Activated CD8-positive, alpha-beta memory T cell treated with anti-CD3 and anti-CD28 coated beads, Interleukin-2, amount 50 U/mL, for 24 hours (primary cell): ENCODE measurements at regions not wholly inside any gene's neighbourhood (a gene's known extent, or its start where the extent isn't known, plus 50 kb on each side); places are given as distances from the start of the nearest gene placed in this dataset.
"Not testable (repeated sequence)": the region's sequence is repeated elsewhere in the genome, so short reads cannot be mapped to it uniquely, and the experiment has no call there.

Source experiments
- DNase-seq: peaks from one replicate; pipeline ENCODE4 v3.0.0-alpha.2; 2020; ENCODE audit errors: extremely low read depth

GRCh38 chr6:140001821-140002341 is 627.4 kb upstream of the CITED2 start:
- DNase-seq: no peak

DNA sequence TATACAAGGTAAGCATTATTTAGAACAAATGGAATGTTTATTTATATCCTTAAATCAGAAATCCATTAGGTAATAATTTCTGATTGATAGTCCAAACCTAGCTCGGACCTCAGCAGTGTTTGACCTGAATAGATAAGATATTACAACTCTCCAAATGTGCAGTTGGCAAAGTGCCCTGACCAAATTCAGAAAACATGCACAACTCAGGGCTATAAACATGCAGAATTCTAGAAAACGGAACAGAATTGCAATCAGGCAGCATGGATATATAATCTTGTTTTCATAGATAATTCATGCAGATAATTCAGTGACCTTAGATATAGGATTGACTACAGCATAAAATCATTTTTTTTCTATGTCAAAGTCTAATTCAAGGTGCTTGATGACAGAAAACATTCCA is 626.6 kb upstream of the CITED2 start:
- no peak for DNase-seq

DNA sequence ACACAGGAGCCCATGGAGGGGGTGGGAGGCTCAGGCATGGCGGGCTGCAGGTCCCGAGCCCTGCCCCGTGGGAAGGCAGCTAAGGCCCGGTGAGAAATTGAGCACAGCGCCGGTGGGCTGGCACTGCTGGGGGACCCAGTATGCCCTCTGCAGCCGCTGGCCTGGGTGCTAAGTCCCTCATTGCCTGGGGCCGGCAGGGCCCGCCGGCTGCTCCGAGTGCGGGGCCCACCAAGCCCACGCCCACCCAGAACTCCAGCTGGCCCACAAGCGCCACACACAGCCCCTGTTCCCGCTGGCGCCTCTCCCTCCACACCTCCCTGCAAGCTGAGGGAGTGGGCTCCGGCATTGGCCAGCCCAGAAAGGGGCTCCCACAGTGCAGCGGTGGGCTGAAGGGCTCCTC is 625.2 kb upstream of the CITED2 start:
- not testable (repeated sequence) for DNase-seq

GRCh38 chr6:139998478-139998877 is 624.0 kb upstream of the CITED2 start:
- not testable (repeated sequence) for DNase-seq

DNA sequence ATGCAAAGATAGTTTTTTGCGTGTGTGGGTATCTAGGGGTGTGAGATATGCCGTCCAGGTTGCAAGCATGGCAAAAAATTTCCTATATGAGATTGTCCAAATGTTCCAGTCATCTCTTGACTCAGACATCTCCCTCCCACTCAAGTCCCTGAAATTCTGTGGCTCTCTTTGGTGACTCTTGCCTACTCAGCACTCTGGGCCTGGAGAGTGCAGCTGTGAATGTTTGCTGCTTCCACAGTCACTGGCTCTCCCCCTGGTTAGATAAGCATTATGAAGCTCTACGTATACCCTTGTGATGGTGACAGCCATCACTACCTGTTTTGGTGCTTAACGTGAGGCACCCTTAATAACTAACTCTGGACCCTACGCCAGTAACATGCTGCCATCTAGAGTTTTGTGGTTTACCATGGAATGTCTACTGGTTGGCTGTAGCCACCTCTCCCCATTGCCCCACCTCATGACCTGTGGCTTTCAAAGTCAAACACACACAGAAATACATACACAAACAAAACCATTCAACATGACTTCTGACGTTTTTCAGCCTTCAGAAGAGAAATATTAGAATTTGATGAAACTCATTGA is 621.9 kb upstream of the CITED2 start:
- DNase-seq: no peak

DNA sequence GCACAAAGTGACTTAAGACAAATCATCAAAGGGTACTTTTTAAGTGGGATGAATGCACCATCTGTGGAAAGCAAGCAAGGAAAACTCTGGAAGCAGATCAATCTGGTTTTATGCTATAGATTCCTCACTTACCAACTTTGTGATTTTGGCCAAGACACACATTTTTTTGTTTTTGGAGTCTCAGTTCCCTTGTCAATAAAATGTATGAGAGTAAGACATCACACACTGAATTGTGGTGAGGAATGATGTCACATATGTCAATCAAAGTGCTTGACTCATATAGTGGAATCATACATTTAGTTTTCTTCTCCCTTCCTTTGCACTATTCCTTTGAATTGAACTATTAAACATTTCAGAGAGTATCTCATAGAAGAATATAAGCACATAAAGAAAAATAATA is 620.5 kb upstream of the CITED2 start:
- DNase-seq: no peak

GRCh38 chr6:139990856-139991465 is 616.5 kb upstream of the CITED2 start:
- no peak for DNase-seq

DNA sequence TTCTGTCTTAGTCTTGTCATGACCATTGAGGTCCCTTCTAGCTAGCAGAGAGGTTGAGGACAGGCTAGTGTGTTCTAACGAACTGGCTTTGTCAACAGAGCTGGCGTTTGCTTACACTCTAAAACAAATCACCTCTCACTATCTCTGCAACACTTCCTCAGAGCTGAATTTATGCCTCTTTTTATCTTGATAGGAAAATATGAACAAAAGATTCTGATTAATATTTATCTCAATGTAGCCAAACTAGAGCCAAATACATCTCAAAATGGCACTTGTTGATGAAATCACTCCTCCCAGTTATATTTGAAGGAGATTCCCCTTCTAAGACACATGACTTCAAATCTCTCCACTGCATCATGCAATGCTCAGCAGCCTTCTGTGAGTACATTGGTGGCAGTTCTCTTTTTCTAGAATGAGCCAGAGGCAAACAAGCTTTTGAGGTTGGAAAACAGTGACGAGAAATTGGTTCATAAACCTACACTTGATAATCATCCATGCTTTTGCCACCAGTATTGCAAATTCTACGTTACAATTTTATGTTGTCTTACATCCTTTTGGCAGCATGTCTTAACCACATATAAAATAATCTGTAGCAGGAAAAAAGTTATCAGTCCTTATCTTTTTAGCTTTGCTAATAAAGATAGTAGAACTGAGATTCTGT is 615.7 kb upstream of the CITED2 start:
- DNase-seq: no peak

DNA sequence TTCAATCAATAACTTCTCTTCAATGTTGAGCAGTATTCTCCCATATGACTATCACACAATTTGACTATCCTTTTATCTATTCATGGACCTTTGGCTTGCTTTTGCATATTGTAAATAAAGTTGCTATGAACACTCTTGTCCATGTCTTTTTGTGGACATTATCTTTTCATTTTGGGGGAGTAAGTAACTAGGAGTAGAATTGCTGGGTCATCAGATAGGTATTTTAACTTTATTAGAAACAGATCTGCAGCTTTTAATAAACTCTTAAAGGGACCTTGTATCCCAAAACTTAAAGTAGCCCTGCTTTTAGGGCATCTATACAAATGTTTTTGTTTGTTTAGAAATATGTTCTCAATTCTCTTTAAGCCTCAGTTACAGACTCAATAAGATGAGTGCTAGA is 614.2 kb upstream of the CITED2 start:
- DNase-seq: no peak

DNA sequence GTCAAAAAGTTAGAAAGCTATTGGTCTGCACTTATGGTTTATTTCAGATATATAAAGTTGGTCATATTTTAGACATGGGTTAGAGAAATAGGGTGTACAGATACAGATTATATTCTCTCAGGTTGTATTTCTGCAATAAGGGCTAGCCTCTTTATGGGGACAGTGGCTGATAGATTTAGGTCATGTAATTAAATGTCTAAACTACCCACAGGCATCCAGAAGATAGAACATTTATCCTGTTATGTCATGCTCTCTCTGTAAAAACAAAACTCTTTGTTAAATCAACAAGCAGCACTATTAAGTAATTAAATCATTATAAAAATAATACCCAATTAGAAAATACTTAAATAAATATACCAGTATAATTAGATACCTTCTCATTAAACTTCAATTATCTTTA is 612.6 kb upstream of the CITED2 start:
- no peak for DNase-seq

GRCh38 chr6:139985236-139985815 is 610.9 kb upstream of the CITED2 start:
- DNase-seq: no peak

DNA sequence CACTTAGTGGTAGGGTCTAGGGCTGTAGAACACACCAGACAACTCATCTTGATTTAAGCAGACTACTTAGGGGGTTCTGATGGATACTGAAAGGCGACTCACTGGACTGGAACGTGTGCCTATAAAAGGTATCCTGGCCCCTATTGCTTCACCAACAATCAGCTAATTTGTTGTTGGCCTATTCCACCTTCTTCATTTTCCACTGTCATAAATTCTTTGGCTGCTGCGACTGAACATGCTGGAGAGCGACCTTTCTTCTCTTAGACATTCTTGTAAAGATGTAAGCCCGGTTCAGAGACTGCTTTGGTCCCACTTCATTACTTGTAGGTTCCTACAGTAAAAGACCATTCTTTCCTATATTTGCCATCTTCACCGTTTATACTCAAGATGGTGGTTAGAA is 609.9 kb upstream of the CITED2 start:
- no peak for DNase-seq

- no peak for DNase-seq
These were observed 609.3 kb upstream of the CITED2 start for GRCh38 chr6:139983555-139984276.

DNA sequence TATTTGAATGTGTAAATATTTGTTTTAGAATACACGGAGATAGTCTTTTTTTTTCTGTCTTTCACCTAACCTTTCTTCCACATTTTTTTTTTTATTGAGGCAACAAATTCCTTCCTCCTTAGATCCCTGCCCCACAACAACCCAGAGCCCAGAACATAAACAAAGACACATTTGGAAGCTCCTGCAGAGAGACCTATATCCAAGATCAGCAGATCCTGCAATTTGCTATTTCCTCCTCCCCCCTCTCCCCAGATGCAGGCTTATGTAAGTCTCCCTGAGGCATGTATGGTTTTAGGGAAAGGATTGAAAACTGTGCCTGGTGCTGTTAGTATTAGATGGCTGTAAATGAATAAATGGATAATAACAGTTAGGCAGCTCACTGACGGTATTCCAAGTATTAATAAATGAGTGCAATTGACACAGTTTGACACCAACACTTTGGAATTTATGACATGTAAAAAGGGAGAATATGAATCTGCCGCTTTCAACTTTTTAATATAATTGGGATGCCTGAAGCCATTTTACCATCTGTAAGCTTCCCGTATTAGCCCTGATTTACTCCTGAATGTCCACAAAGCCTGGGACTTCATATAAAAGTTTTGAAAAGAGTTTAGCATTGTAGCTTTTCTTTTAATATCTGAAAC is 608.3 kb upstream of the CITED2 start:
- no peak for DNase-seq

DNA sequence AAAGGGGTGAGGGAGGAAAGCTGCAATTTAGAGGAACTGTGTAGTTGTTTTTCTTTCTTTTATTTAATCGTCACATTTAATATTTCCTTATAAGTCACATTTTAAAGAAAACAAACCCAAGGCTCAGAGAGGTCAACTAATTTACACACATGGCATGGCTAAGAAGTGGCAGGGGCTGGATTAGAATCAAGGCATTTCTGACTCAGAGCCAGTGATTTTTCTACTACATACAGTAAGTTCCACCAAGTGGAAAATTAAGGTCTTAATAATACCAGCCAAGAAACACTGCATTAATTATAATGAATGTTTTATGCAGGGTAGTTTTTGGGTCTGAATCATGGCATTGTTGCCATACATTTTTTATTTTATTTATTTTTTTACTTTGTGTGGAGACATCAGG is 607.7 kb upstream of the CITED2 start:
- DNase-seq: no peak

GRCh38 chr6:139981768-139982181 is 607.3 kb upstream of the CITED2 start:
- no peak for DNase-seq

DNA sequence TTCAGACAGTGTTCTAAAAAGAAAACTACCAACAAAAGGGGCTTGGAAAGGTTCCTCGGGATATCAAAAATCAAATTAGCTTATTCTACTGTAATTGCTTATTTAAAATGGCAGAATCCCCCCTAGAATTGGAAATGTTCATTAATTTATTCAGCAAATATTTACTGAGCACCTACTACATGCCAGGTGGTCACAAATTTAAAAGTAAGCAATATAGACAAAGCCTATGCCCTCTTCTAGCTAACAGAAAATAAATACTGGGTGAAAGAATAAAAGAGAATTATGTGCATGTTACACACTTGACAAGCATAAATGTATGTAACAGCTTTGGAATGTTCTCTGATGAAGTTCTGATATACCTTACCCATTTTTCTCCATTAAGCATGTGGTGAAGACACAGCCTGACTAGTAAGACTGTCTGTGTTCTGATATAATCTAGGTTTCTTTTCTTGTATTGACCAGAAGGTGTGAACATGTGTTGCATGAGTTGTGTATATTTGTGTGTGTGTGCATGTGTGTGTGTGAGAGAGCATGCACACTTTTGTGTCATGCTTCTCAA is 606.7 kb upstream of the CITED2 start:
- DNase-seq: no peak

GRCh38 chr6:139980631-139981030 is 606.2 kb upstream of the CITED2 start:
- DNase-seq: not testable (repeated sequence)

GRCh38 chr6:139979021-139979725 is 604.7 kb upstream of the CITED2 start:
- no peak for DNase-seq

GRCh38 chr6:139977887-139978332 is 603.5 kb upstream of the CITED2 start:
- DNase-seq: no peak
